Chondrocyte (in vitro differentiated cells): ENCODE measurements at regions not wholly inside any gene's neighbourhood (a gene's known extent, or its start where the extent isn't known, plus 50 kb on each side); places are given as distances from the start of the nearest gene placed in this dataset.

Experiments used
- DNase-seq: peaks from one replicate; pipeline ENCODE4 v3.0.0; 2021; ENCODE audit warnings: mixed read lengths, low spot score
- H3K27ac Mint-ChIP-seq: one replicate; pipeline ENCODE4 v1.8.0; 2021; ENCODE audit warnings: mild to moderate bottlenecking, moderate library complexity, mixed read lengths; ENCODE audit not compliant: unreplicated experiment
- H3K27me3 Mint-ChIP-seq: 2 replicates; pipeline ENCODE4 v1.8.0; 2021; ENCODE audit warnings: low read depth, mixed read lengths
- H3K36me3 Mint-ChIP-seq: 2 replicates; pipeline ENCODE4 v1.8.0; 2021; ENCODE audit warnings: low read depth, mixed read lengths
- H3K4me1 Mint-ChIP-seq: 2 replicates; pipeline ENCODE4 v1.8.0; 2021; ENCODE audit warnings: low read depth, mild to moderate bottlenecking, mixed read lengths
- H3K4me3 Mint-ChIP-seq: one replicate; pipeline ENCODE4 v1.8.0; 2021; ENCODE audit warnings: mild to moderate bottlenecking, moderate library complexity, mixed read lengths; ENCODE audit not compliant: unreplicated experiment
- H3K9me3 Mint-ChIP-seq: 2 replicates; pipeline ENCODE4 v1.8.0; 2021; ENCODE audit warnings: low read depth, mixed read lengths
- CTCF ChIP-seq: fragments of 200-600 bp; sonication (generic); IDR thresholded peaks from 2 replicates; pipeline ENCODE4 v1.5.0; 2021; ENCODE audit warnings: antibody characterized with exemption, mild to moderate bottlenecking, moderate library complexity

- Mint-ChIP-seq H3K9me3 (peaks cover 12% of the 10 kb centered on the region), H3K4me3 (no peak overlapping the region), H3K27me3 (no peaks in the 10 kb centered on the region), H3K4me1 (no peaks in the 10 kb centered on the region), H3K36me3 (no peaks in the 10 kb centered on the region), H3K27ac (no peak overlapping the region)
- TF ChIP-seq CTCF, result no peak
- DNase-seq, result no peak
These were observed 555.0 kb upstream of the GYPC start for GRCh38 chr2:126100962-126101361.

GRCh38 chr2:126106006-126106405 is 550.0 kb upstream of the GYPC start:
- Mint-ChIP-seq H3K27me3 (peaks cover 3% of the 10 kb centered on the region), H3K4me3 (no peak overlapping the region), H3K9me3 (peaks cover 12% of the 10 kb centered on the region), H3K36me3 (no peaks in the 10 kb centered on the region), H3K27ac (no peak overlapping the region), H3K4me1 (no peaks in the 10 kb centered on the region)
- no peak for TF ChIP-seq CTCF
- no peak for DNase-seq

- no peak overlapping the region for H3K4me3 Mint-ChIP-seq
- TF ChIP-seq CTCF, result no peak
- peaks cover 3% of the 10 kb centered on the region for H3K27me3 Mint-ChIP-seq
- H3K36me3 Mint-ChIP-seq, result no peaks in the 10 kb centered on the region
- H3K4me1 Mint-ChIP-seq, result no peaks in the 10 kb centered on the region
- peaks cover 12% of the 10 kb centered on the region for H3K9me3 Mint-ChIP-seq
- DNase-seq, result no peak
- H3K27ac Mint-ChIP-seq, result no peak overlapping the region
These were observed 548.1 kb upstream of the GYPC start for GRCh38 chr2:126107883-126108282.

- no peaks in the 10 kb centered on the region for H3K27me3 Mint-ChIP-seq
- H3K9me3 Mint-ChIP-seq, result no peaks in the 10 kb centered on the region
- H3K27ac Mint-ChIP-seq, result no peak overlapping the region
- H3K36me3 Mint-ChIP-seq, result no peaks in the 10 kb centered on the region
- no peak for TF ChIP-seq CTCF
- H3K4me1 Mint-ChIP-seq, result no peaks in the 10 kb centered on the region
- H3K4me3 Mint-ChIP-seq, result no peak overlapping the region
- DNase-seq, result no peak
These were observed 540.0 kb upstream of the GYPC start for GRCh38 chr2:126115975-126116374.

- no peaks in the 10 kb centered on the region for H3K9me3 Mint-ChIP-seq
- no peak overlapping the region for H3K27ac Mint-ChIP-seq
- no peak for DNase-seq
- H3K36me3 Mint-ChIP-seq, result no peaks in the 10 kb centered on the region
- no peak overlapping the region for H3K4me3 Mint-ChIP-seq
- H3K4me1 Mint-ChIP-seq, result no peaks in the 10 kb centered on the region
- H3K27me3 Mint-ChIP-seq, result no peaks in the 10 kb centered on the region
- no peak for TF ChIP-seq CTCF
These were observed 538.1 kb upstream of the GYPC start for GRCh38 chr2:126117886-126118285.
